Activated T-cell treated with anti-CD3 and anti-CD28 coated beads for 4 hours (primary cell): ENCODE measurements at regions not wholly inside any gene's neighbourhood (a gene's known extent, or its start where the extent isn't known, plus 50 kb on each side); places are given as distances from the start of the nearest gene placed in this dataset.

Experiments
- DNase-seq: peaks from one replicate; pipeline ENCODE4 v3.0.0-alpha.2; 2020

GRCh38 chr1:238861342-238862066 lies 524.9 kb upstream of the CHRM3 start:
- DNase-seq = no peak

GRCh38 chr1:238833919-238834318 lies 552.4 kb upstream of the CHRM3 start:
- no peak for DNase-seq

GRCh38 chr1:238832106-238832505 lies 554.3 kb upstream of the CHRM3 start:
- no peak for DNase-seq

- no peak for DNase-seq
Measured at GRCh38 chr1:238830036-238830611, 556.2 kb upstream of the CHRM3 start.

- DNase-seq = no peak
Measured at GRCh38 chr1:238826891-238827290, 559.5 kb upstream of the CHRM3 start.

GRCh38 chr1:238823416-238823815 lies 563.0 kb upstream of the CHRM3 start:
- DNase-seq = no peak

GRCh38 chr1:238811211-238811879 lies 575.0 kb upstream of the CHRM3 start:
- no peak for DNase-seq

GRCh38 chr1:238790882-238791281 lies 595.5 kb upstream of the CHRM3 start:
- no peak for DNase-seq

- no peak for DNase-seq
Measured at GRCh38 chr1:238789916-238790667, 596.3 kb upstream of the CHRM3 start.

GRCh38 chr1:238787471-238787870 lies 598.9 kb upstream of the CHRM3 start:
- no peak for DNase-seq

GRCh38 chr1:238783633-238784032 lies 602.7 kb upstream of the CHRM3 start:
- no peak for DNase-seq

- no peak for DNase-seq
Measured at GRCh38 chr1:238779716-238780115, 606.7 kb upstream of the CHRM3 start.

- DNase-seq = no peak
Measured at GRCh38 chr1:238778113-238778512, 608.3 kb upstream of the CHRM3 start.

GRCh38 chr1:238777551-238777950 lies 608.8 kb upstream of the CHRM3 start:
- DNase-seq = no peak

GRCh38 chr1:238776126-238776525 lies 610.2 kb upstream of the CHRM3 start:
- no peak for DNase-seq

GRCh38 chr1:238772322-238772721 lies 614.0 kb upstream of the CHRM3 start:
- no peak for DNase-seq

GRCh38 chr1:238767321-238767720 lies 619.0 kb upstream of the CHRM3 start:
- no peak for DNase-seq

GRCh38 chr1:238764779-238765178 lies 621.6 kb upstream of the CHRM3 start:
- DNase-seq = no peak

GRCh38 chr1:238753252-238753651 lies 633.1 kb upstream of the CHRM3 start:
- DNase-seq = no peak

- no peak for DNase-seq
Measured at GRCh38 chr1:238752327-238752726, 634.0 kb upstream of the CHRM3 start.

GRCh38 chr1:238745069-238745468 lies 641.3 kb upstream of the CHRM3 start:
- no peak for DNase-seq

GRCh38 chr1:238738892-238739291 lies 647.5 kb upstream of the CHRM3 start:
- DNase-seq = no peak

- DNase-seq = no peak
Measured at GRCh38 chr1:238727670-238728069, 658.7 kb upstream of the CHRM3 start.

GRCh38 chr1:238722812-238723211 lies 663.6 kb upstream of the CHRM3 start:
- DNase-seq = no peak
